ENCODE measurements at regions not wholly inside any gene's neighbourhood (a gene's known extent, or its start where the extent isn't known, plus 50 kb on each side); places are given as distances from the start of the nearest gene placed in this dataset.

- no peak for TF ChIP-seq CTCF (IDR thresholded peaks at IDR 0.05)
- TF ChIP-seq E2F6 (IDR thresholded peaks at IDR 0.05; ENCODE audit: borderline replicate concordance, low read depth) = no peak
- TF ChIP-seq CEBPB (IDR thresholded peaks at IDR 0.05) = no peak
- no peak for TF ChIP-seq RARB (CRISPR knock-in tag; IDR thresholded peaks at IDR 0.05)
- no peak for TF ChIP-seq POLR2A (IDR thresholded peaks at IDR 0.05; ENCODE audit: low read length)
- no peak for TF ChIP-seq REST (IDR thresholded peaks at IDR 0.05)
- no peak for TF ChIP-seq BCL3 (IDR thresholded peaks at IDR 0.05)
- TF ChIP-seq HDAC2 (IDR thresholded peaks at IDR 0.05) = no peak
These were observed 1405.5 kb downstream of the SLITRK5 start for GRCh38 chr13:89076622-89077021.
